GM23338 (cell line): ENCODE measurements at regions not wholly inside any gene's neighbourhood (a gene's known extent, or its start where the extent isn't known, plus 50 kb on each side); places are given as distances from the start of the nearest gene placed in this dataset.

Experiments used
- ATAC-seq: fragments of 200-7000 bp; cut with Tn5 transposase; 3 replicates; pipeline ENCODE4 v1.9.1; 2020
- DNase-seq: peaks from one replicate; pipeline ENCODE4 v3.0.0-alpha.2; 2015; ENCODE audit warnings: low spot score
- H2AFZ ChIP-seq: fragments of 200-600 bp; sonication (generic); 2 replicates; pipeline ENCODE4 v1.8.0; 2016; ENCODE audit warnings: antibody characterized with exemption, mild to moderate bottlenecking, moderate library complexity
- H3F3A ChIP-seq: fragments of 200-600 bp; sonication (generic); replicated peaks from 2 replicates; pipeline ENCODE4 v1.8.0; 2017; ENCODE audit warnings: antibody characterized with exemption, mixed run types, low read depth
- H3K27ac ChIP-seq: fragments of 200-600 bp; sonication (generic); 2 replicates; pipeline ENCODE4 v1.6.1; 2016; ENCODE audit warnings: low read depth
- H3K27me3 ChIP-seq: fragments of 200-600 bp; sonication (generic); 2 replicates; pipeline ENCODE4 v1.8.0; 2016; ENCODE audit warnings: mild to moderate bottlenecking, mixed run types, moderate library complexity; ENCODE audit not compliant: insufficient read depth
- H3K36me3 ChIP-seq: fragments of 200-600 bp; sonication (generic); 2 replicates; pipeline ENCODE4 v1.8.0; 2016; ENCODE audit warnings: mild to moderate bottlenecking; ENCODE audit not compliant: insufficient read depth
- H3K4me1 ChIP-seq: fragments of 200-600 bp; sonication (generic); 2 replicates; pipeline ENCODE4 v1.8.0; 2016; ENCODE audit warnings: mild to moderate bottlenecking, moderate library complexity; ENCODE audit not compliant: insufficient read depth
- H3K4me2 ChIP-seq: fragments of 200-600 bp; sonication (generic); 2 replicates; pipeline ENCODE4 v1.7.1; 2017; ENCODE audit warnings: mixed run types
- H3K4me3 ChIP-seq: fragments of 200-600 bp; sonication (generic); 2 replicates; pipeline ENCODE4 v1.6.1; 2016; ENCODE audit warnings: mixed run types
- H3K79me2 ChIP-seq: fragments of 200-600 bp; sonication (generic); replicated peaks from 2 replicates; pipeline ENCODE4 v1.8.0; 2017; ENCODE audit warnings: mild to moderate bottlenecking; ENCODE audit not compliant: insufficient read depth
- H3K9me2 ChIP-seq: fragments of 200-600 bp; sonication (generic); 2 replicates; pipeline ENCODE4 v1.8.0; 2017; ENCODE audit not compliant: insufficient read depth
- H4K20me1 ChIP-seq: fragments of 200-600 bp; sonication (generic); replicated peaks from 2 replicates; pipeline ENCODE4 v1.8.0; 2017; ENCODE audit warnings: mild to moderate bottlenecking; ENCODE audit not compliant: insufficient read depth
- H3K27ac Mint-ChIP-seq: 2 replicates; pipeline ENCODE4 v1.8.0; 2020; ENCODE audit warnings: inconsistent platforms, mild to moderate bottlenecking, moderate library complexity, mixed read lengths
- H3K27me3 Mint-ChIP-seq: 3 replicates; pipeline ENCODE4 v1.8.0; 2022; ENCODE audit warnings: low read depth, mild to moderate bottlenecking, moderate library complexity, mixed read lengths, inconsistent platforms; ENCODE audit not compliant: insufficient read depth, poor library complexity
- H3K36me3 Mint-ChIP-seq: 3 replicates; pipeline ENCODE4 v1.8.0; 2021; ENCODE audit warnings: low read depth, mild to moderate bottlenecking, inconsistent platforms, moderate library complexity, mixed read lengths
- H3K4me1 Mint-ChIP-seq: 3 replicates; pipeline ENCODE4 v1.8.0; 2020; ENCODE audit warnings: mild to moderate bottlenecking, inconsistent platforms, mixed read lengths
- H3K4me3 Mint-ChIP-seq: 3 replicates; pipeline ENCODE4 v1.8.0; 2021; ENCODE audit warnings: moderate library complexity, mild to moderate bottlenecking, inconsistent platforms, mixed read lengths
- H3K9me3 Mint-ChIP-seq: 3 replicates; pipeline ENCODE4 v1.8.0; 2020; ENCODE audit warnings: moderate library complexity, mild to moderate bottlenecking, inconsistent platforms, mixed read lengths
- CREB1 ChIP-seq: fragments of 250-450 bp; sonication (Bioruptor Pico); IDR thresholded peaks from 2 replicates; pipeline ENCODE4 v1.5.0; 2020; ENCODE audit warnings: low read depth, mild to moderate bottlenecking, moderate library complexity
- CTCF ChIP-seq, 2 experiments: fragments of 200-600 bp in 1 of 2; sonication (generic) in 1 of 2; conservative IDR thresholded peaks; 2 replicates each; pipeline versions ENCODE4 v1.5.1 to v1.6.1; 2016 to 2017; ENCODE audit warnings: antibody characterized with exemption in 2 of 2, low read depth in 2 of 2, mild to moderate bottlenecking in 2 of 2, moderate library complexity in 1 of 2
- EZH2 ChIP-seq: fragments of 200-600 bp; sonication (generic); IDR thresholded peaks from one replicate; pipeline ENCODE4 v1.8.0; 2017; ENCODE audit warnings: antibody characterized with exemption, mild to moderate bottlenecking, low read depth; ENCODE audit not compliant: unreplicated experiment
- POLR2AphosphoS5 ChIP-seq: IDR thresholded peaks from 2 replicates; pipeline ENCODE4 v1.6.1; 2016; ENCODE audit warnings: antibody characterized with exemption, low read depth
- TF ChIP-seq, protein P1 (sequence below): fragments of 250-450 bp; sonication (Bioruptor Pico); IDR thresholded peaks from 2 replicates; pipeline ENCODE4 v1.5.0; 2020; ENCODE audit warnings: mild to moderate bottlenecking, moderate library complexity

- H3K27ac ChIP-seq, result no peak overlapping the region
- peaks cover 35% of the 10 kb centered on the region for H3K4me1 Mint-ChIP-seq
- no peaks in the 10 kb centered on the region for H3K36me3 Mint-ChIP-seq
- no peak overlapping the region for H3K27ac Mint-ChIP-seq
- H3K4me3 ChIP-seq, result no peak overlapping the region
- H3K9me3 Mint-ChIP-seq, result no peaks in the 10 kb centered on the region
- H3K4me2 ChIP-seq, result no peak overlapping the region
- TF ChIP-seq CREB1 (CRISPR knock-in tag), result no peak
- no peak for TF ChIP-seq EZH2
- H3K79me2 ChIP-seq, result no peaks in the 10 kb centered on the region
- H3K27me3 ChIP-seq, result no peaks in the 10 kb centered on the region
- ATAC-seq (no peak), DNase-seq (no peak)
- H2AFZ ChIP-seq, result no peak overlapping the region
- H3K36me3 ChIP-seq, result no peaks in the 10 kb centered on the region
- H3K4me3 Mint-ChIP-seq, result no peak overlapping the region
- H4K20me1 ChIP-seq, result no peaks in the 10 kb centered on the region
- peaks cover 10% of the 10 kb centered on the region for H3K27me3 Mint-ChIP-seq
- H3K4me1 ChIP-seq, result peaks cover 12% of the 10 kb centered on the region
- no peaks in the 10 kb centered on the region for H3F3A ChIP-seq
- peaks cover 8% of the 10 kb centered on the region for H3K9me2 ChIP-seq
Observed at GRCh38 chr2:16226381-16226780, 286.0 kb downstream of the MYCN start.

- Histone ChIP-seq H3K36me3 (no peaks in the 10 kb centered on the region), H3K4me3 (no peak overlapping the region), H3K4me1 (peaks cover 12% of the 10 kb centered on the region), H3K79me2 (no peaks in the 10 kb centered on the region), H3K9me2 (peaks cover 12% of the 10 kb centered on the region), H3F3A (no peaks in the 10 kb centered on the region), H4K20me1 (no peaks in the 10 kb centered on the region), H3K4me2 (no peak overlapping the region), H2AFZ (no peak overlapping the region), H3K27ac (no peak overlapping the region), H3K27me3 (no peaks in the 10 kb centered on the region)
- TF ChIP-seq POLR2AphosphoS5 (no peak), CTCF (conservative IDR thresholded peaks at IDR 0.05; ENCODE audit: low read depth in 2 of 2) (peak in 1 of 2 experiments; percentile 13; a peak in 1 of 4 replicates), CREB1 (CRISPR knock-in tag) (no peak)
- peak; percentile 29; the same call in 2 of the 3 replicates for ATAC-seq
- Mint-ChIP-seq H3K9me3 (no peaks in the 10 kb centered on the region), H3K27ac (no peak overlapping the region), H3K27me3 (peaks cover 10% of the 10 kb centered on the region), H3K4me3 (no peak overlapping the region), H3K4me1 (peaks cover 35% of the 10 kb centered on the region), H3K36me3 (no peaks in the 10 kb centered on the region)
- DNase-seq, result no peak
Observed at GRCh38 chr2:16225545-16225944, 285.2 kb downstream of the MYCN start.

DNA sequence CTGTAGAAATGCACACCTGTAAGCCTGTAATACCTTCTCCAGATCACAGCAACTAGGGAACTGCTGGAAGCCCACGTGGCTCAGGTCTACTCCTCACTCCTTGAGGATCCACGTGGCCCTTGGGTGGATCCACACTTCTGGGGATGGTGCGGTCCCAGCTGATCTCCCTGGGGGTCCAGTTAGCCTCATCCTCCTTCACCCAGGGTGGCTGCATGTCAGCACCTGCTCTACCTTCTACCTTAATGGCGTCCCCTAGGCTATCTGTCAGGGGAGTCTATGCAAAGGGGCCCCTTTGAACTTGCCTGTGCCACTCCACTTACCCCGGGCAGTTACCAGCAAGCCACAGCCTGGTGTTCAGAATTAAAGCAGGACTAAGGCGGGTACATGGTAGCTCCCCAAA, 284.7 kb downstream of the MYCN start:
- Mint-ChIP-seq H3K9me3 (no peaks in the 10 kb centered on the region), H3K27me3 (peaks cover 10% of the 10 kb centered on the region), H3K36me3 (no peaks in the 10 kb centered on the region), H3K4me3 (no peak overlapping the region), H3K4me1 (peaks cover 35% of the 10 kb centered on the region), H3K27ac (no peak overlapping the region)
- Histone ChIP-seq H3K4me1 (peaks cover 12% of the 10 kb centered on the region), H3K79me2 (no peaks in the 10 kb centered on the region), H2AFZ (no peak overlapping the region), H3F3A (no peaks in the 10 kb centered on the region), H3K9me2 (peaks cover 12% of the 10 kb centered on the region), H3K4me2 (no peak overlapping the region), H3K36me3 (no peaks in the 10 kb centered on the region), H3K27ac (no peak overlapping the region), H3K27me3 (no peaks in the 10 kb centered on the region), H4K20me1 (no peaks in the 10 kb centered on the region), H3K4me3 (no peak overlapping the region)
- TF ChIP-seq, protein P1, sequence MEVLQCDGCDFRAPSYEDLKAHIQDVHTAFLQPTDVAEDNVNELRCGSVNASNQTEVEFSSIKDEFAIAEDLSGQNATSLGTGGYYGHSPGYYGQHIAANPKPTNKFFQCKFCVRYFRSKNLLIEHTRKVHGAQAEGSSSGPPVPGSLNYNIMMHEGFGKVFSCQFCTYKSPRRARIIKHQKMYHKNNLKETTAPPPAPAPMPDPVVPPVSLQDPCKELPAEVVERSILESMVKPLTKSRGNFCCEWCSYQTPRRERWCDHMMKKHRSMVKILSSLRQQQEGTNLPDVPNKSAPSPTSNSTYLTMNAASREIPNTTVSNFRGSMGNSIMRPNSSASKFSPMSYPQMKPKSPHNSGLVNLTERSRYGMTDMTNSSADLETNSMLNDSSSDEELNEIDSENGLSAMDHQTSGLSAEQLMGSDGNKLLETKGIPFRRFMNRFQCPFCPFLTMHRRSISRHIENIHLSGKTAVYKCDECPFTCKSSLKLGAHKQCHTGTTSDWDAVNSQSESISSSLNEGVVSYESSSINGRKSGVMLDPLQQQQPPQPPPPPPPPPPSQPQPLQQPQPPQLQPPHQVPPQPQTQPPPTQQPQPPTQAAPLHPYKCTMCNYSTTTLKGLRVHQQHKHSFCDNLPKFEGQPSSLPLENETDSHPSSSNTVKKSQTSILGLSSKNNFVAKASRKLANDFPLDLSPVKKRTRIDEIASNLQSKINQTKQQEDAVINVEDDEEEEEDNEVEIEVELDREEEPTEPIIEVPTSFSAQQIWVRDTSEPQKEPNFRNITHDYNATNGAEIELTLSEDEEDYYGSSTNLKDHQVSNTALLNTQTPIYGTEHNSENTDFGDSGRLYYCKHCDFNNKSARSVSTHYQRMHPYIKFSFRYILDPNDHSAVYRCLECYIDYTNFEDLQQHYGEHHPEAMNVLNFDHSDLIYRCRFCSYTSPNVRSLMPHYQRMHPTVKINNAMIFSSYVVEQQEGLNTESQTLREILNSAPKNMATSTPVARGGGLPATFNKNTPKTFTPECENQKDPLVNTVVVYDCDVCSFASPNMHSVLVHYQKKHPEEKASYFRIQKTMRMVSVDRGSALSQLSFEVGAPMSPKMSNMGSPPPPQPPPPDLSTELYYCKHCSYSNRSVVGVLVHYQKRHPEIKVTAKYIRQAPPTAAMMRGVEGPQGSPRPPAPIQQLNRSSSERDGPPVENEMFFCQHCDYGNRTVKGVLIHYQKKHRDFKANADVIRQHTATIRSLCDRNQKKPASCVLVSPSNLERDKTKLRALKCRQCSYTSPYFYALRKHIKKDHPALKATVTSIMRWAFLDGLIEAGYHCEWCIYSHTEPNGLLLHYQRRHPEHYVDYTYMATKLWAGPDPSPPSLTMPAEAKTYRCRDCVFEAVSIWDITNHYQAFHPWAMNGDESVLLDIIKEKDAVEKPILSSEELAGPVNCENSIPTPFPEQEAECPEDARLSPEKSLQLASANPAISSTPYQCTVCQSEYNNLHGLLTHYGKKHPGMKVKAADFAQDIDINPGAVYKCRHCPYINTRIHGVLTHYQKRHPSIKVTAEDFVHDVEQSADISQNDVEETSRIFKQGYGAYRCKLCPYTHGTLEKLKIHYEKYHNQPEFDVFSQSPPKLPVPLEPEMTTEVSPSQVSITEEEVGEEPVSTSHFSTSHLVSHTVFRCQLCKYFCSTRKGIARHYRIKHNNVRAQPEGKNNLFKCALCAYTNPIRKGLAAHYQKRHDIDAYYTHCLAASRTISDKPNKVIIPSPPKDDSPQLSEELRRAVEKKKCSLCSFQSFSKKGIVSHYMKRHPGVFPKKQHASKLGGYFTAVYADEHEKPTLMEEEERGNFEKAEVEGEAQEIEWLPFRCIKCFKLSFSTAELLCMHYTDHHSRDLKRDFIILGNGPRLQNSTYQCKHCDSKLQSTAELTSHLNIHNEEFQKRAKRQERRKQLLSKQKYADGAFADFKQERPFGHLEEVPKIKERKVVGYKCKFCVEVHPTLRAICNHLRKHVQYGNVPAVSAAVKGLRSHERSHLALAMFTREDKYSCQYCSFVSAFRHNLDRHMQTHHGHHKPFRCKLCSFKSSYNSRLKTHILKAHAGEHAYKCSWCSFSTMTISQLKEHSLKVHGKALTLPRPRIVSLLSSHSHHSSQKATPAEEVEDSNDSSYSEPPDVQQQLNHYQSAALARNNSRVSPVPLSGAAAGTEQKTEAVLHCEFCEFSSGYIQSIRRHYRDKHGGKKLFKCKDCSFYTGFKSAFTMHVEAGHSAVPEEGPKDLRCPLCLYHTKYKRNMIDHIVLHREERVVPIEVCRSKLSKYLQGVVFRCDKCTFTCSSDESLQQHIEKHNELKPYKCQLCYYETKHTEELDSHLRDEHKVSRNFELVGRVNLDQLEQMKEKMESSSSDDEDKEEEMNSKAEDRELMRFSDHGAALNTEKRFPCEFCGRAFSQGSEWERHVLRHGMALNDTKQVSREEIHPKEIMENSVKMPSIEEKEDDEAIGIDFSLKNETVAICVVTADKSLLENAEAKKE (CRISPR knock-in tag), result no peak
- no peak for DNase-seq
- ATAC-seq, result no peak
